Stimulated activated CD8-positive, alpha-beta memory T cell treated with anti-CD3 and anti-CD28 coated beads, Interleukin-15, amount 100 ng/mL, for 4 hours (primary cell): ENCODE measurements at regions not wholly inside any gene's neighbourhood (a gene's known extent, or its start where the extent isn't known, plus 50 kb on each side); places are given as distances from the start of the nearest gene placed in this dataset.
A peak's percentile ranks its signal among the peaks of the same experiment; 100 is the strongest.

Experiments used
- DNase-seq, 2 donors: peaks; one replicate each; pipeline ENCODE4 v3.0.0-alpha.2; 2020; ENCODE audit warnings: low read depth in 2 of 2

DNA sequence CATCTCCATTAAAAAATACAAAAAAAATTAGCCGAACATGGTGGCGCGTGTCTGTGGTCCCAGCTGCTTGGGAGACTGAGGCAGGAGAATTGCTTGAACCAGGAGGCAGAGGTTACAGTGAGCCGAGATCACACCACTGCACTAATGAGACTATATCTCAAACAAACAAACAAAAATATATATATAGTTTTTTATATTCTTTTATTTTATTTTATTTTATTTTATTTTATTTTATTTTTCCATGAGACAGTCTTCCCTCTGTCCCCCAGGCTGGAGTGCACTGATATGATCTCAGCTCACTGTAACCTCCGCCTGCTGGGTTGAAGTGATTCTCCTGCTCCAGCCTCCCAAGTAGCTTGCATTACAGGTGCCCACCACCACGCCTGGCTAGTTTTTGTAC, 79.5 kb downstream of the IRF2BPL start:
- DNase-seq, result no peak

DNA sequence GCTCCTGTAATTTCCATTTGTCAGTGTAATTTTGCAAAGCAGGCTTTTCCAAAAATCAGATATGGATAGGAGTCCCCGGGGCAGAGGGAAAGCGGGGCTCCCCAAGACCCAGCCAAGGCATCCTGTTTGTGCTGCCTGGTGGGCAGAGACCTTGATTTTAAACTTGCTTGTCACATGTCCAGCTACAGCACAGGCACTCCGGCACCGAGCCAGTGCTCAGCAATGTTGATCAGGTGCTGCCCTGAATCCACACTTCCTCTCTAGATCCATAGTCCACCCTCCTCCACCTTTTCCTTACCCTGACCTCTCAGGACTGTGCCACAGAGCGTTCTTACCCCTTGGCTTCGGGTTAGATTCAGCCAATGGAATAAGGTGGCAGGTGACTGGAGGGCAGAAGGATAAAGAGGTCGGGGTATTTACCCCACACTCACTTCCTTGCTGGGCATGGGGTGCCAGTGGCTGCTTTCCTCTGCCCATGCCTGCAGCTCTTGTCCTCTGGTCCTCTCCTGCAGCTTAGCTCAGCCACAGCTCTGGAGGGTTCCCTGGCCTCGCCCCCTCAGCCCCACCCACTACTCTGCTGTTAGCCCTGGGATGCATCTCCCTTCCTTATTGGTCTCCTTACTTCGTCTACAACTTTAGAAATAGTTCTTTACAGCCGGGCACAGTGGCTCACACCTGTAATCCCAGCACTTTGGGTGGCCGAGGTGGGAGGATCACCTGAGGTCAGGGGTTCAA, 80.1 kb downstream of the IRF2BPL start:
- no peak for DNase-seq

DNA sequence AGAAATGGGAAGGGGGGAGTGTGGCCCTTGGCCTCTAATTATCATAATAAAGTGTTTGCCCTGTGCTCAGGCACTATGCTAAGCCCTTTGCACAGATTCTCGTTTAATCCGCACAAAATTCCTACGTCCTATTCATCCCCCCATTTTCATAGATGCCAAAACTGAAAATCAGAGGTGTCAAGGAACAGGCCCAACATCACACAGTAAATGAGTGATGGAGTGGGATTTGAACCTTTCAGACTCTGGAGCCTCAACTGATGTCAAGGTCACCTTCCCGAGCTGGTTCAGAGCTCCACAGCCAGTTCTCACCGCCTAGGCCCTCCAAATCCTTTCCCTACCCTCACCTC, 80.7 kb downstream of the IRF2BPL start:
- DNase-seq, result no peak

DNA sequence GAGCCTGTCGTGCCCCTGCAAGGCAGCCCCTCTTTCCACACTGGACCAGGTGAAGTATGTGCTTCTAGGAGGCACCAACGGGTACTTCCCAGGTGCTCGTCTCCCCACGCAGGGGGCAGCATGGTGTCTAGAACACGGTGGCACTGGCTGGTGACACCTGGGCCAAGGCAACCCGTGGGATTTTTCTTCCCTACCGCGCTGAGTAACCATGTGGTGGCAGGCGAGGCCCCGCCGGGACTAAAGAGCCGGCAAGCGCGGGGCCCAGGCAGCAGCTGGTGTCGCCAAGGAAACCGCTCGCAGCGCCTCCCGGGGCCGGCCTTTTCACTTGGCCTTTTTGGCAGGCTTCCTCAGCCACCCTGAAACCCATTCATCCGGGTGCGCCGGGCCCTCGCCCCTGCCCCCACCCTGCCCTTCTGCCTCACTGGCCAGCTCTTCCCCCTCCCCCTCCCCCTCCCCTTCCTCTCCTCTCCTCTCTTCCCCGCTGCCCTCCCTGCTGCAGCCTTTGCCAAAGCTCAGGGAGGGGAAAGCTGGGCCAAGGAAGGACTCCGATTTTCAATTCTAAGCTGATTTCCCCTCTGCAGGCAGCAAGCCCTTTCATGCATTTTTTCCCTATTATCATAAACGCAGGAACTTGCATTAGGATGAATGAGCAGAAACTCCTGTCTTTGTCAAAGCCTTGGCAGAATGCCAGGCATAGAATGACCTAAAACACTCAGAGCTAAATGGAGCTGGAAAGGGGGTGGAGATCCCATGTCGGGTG, 81.2 kb downstream of the IRF2BPL start:
- peak; percentile 63 to 70 for DNase-seq

DNA sequence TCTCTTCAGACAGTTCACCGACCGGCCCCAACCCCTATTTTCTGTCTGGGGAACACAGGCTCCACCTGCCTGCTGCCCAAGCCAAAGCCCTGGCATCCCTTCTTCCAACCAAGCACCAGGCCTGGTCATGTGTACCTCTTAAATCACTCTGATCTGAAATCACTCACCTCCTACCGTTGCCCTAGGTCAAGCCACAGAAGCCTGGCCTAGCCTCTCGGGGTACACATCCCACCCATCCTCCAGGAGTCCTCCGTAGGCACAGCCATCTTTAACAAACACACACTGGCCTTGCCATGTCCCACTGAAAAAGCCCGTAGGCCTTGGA, 81.8 kb downstream of the IRF2BPL start:
- DNase-seq, result no peak

DNA sequence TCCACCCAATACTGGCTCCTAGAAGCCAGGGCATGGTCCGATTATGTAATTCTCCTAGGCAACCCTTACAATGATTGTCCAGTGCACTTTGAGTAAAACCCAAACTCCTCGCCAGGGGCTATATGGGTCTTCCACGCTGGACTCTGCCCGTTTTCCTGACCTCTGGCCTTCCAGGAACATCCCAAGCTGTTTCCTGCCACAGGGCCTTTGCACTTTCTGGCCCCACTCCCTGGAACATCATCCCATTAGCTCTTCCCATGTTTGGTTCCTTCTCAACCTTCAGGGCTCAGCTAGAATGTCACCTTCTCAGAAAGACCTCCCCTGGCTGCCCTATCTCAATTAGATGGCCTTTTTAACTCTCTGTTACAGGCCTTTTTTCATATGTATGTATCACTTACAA, 85.4 kb downstream of the IRF2BPL start:
- no peak for DNase-seq

DNA sequence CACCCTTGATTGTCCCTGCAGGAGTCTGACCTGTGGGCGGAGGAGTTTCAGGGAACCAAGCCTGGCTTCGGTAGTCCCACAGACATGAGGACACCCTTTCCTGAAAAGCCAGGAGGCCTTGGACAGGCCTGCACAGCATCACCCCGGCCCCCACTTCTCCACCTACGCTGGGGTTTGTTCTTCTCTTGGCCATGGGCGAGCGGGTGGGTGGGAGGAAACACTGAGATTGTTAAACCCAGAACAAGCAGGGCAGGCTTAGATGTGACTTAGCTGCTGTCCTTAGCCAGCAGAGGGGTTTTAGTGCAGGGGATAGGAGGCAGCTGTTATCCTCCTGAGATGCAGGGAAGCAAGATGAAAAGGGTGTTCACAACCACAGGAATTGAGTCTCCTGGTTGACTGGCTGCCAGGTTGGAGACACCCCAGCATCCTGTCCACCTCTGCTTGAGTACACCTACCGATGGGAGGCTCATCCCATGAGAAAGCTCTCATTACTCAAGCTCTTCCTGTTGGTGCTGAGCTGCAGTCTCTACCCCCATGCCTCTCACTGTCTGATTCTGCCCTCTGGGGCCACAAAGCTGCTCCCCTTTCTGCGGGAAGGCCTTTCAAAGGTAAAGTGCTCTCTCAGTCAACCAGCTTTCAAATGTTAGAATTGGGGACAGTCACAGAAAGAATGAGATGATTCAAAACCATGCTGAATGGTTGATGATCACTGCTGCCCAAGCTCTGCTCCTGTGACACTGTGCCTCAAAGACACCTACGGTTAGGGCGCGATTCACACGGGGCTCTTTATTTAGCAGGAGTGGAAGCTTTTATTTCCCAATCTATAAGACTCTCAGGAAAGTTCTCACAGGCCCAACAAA, 86.3 kb downstream of the IRF2BPL start:
- DNase-seq, result no peak

DNA sequence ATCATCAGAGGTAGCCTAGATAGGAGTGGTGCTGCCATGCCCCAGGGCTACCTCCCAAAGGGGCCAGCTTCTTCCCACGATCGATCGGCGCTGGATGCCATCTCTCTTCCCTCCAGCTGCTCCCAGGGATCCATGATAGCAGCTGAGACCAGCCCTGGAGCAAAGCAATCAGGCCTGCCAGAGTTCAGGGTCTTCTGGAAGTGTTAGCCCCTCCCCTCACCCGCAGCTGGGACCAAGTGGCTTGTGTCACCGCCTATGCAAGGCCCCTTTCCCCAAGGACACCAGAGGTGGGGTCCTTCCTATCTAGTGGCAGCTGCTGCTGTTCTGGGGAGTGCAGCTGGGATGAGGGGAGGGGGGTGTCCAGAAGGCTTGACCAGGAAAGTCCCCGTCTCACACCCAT, 87.0 kb downstream of the IRF2BPL start:
- DNase-seq, result no peak

DNA sequence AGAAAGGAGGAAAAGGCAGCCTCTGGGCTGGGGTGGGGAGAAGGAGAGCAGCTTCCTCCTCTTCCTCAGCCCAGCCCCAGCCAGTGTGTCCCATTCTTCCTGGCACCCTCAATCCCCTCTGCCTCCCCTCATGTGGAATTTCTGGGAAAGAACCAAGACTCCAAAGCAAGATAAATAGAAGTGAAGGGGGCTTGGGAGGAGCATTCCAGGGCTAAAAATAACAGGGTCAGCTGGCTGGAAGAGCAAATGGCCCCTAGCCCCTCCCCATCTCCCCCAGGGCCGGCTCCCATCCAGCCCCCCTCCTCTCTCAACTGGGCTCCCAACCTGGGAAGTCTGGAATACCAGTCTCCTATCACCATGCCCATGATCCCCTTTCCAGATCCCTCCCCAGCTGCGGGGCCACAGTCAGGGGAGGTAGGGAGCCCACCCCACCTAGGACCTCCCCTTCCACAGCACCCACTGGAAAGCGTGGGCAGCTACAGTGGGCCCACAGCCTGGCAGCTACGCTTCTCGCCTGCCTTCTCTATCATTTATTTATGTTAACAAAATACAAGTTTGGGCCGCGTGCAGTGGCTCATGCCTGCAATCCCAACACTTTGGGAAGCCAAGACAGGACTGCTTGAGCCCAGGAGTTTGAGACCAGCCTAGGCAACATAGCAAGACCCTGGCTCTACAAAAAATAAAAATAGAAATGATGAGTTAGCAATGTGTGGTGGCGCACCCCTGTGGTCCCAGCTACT, 88.3 kb downstream of the IRF2BPL start:
- DNase-seq, result no peak

DNA sequence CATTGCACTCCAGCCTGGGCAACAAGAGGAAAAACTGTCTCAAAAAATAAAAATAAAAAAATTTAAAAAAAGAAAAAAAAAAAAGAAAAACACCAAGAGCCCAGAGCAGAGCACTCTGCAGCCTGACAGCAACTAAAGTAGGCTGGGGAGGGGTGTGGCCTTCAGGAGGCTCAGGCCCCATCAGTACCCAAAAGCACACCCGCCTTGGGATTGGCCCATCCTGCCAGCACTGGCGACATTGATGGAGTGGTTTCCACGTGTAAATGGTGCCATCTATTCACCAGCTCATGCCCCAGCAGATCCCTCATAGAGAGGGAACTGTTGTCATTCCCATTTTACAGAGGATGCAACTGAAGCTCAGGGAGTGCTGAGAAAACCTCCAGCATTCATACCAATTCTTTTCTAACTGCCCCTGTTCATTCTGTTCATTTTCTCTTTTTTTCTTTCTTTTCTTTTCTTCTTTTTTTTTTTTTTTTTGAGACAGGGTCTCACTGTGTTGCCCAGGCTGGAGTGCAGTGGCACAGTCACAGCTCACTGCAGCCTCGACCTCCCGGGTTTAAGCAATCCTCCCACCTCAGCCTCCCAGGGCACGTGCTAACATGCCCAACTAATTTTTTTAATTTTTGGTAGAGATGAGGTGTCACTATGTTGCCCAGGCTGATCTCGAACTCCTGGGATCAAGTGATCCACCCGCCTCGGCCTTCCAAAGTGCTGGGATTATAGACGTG, 89.3 kb downstream of the IRF2BPL start:
- no peak for DNase-seq

DNA sequence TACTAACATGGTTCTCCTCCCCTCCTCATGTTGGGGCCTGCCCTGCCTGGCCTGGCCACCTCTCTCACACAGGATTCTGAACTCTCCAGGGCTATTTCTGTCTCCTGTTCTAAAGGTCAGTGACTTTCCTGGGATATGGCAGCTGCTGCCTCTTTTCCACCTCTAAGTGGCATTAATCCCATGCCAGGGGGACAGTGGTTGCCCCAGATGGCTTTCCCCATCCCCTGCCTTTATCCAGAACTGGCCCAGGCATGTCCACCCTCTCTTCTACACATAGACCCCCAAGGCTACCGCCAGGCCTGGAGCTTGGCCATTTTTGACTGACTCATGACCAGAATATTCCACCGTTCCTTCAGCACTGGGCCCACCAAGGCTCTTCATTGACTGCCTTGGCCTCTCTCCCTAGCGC, 90.4 kb downstream of the IRF2BPL start:
- DNase-seq, result no peak

DNA sequence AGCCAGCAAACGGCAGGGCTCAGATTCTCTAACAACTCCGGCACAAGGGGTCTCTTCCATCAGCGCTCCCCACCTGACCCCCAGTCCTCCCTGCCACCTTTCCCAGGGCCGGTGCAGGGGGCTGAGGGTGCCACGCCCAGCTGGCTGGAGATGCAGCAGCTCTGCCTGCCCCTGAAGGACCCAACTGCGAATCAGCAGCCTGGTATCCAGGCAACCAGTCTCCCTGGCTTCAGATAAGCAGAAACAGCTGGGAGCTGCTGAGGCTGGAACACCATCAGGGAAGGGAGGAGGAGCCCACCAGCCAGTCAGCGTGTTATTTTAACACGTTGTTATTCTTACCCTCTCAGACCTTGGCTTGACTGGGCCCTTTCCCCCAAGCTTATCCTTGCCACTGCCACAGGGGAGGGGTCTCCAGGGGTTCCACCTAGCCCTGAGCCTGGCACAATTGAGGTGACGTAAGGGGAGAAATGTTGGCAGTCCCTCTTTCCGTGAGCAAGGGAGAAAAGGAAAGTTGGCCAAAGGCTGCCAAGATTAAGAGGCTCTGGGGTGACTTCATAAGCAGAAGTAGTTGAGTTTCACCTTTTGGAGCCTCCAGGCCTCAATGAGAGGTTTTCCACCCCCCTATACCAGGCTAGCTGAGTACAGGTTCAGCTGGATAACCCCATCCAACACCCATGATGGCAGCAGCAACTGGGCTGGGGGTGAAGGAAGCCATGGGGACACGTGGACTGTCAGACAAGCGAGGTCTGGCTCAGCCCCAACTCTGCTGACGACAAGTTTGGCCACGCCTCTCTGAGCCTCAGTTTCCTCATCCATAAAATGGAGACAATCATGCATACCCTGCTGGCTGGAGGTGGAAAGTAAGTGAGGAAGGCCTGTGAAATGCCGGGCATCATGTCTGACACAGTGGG, 91.1 kb downstream of the IRF2BPL start:
- no peak for DNase-seq

DNA sequence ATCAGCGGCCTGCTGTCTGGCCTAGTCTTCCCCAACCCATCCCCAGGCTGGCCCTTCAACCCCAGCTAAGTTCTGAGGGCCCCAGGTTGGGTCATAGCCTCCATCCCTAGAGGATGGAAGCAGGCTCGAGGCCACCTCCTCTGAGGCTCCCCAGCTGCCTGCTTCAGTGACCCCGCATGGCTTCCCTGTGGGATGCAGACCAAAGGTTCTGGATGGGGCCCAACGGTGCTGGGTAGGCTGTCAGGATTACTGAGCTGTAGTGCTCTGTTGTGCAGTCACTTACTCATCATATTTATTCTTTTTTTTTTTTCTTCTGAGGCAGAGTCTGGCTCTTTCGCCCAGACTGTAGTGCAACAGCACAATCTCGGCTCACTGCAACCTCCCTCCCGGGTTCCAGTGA, 92.0 kb downstream of the IRF2BPL start:
- no peak for DNase-seq

DNA sequence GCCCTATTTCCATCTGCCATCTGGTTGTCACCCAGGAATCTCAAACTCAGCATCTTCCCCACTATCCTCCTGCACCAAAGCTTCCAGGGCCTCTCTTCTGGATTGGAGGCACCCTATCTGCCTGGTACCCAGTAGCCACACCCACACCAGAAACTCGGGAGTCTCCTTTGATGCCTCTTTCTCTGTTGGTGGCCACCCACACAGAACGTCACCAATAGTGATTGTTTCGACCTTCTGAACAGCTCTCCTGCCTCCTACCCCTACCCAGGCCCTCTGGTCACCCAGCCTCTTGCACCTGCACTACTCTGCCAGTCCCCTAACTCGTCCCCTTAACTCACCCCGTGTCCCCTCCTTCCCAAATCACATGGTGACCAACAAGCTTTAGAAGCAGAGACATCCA, 95.0 kb downstream of the IRF2BPL start:
- no peak for DNase-seq

DNA sequence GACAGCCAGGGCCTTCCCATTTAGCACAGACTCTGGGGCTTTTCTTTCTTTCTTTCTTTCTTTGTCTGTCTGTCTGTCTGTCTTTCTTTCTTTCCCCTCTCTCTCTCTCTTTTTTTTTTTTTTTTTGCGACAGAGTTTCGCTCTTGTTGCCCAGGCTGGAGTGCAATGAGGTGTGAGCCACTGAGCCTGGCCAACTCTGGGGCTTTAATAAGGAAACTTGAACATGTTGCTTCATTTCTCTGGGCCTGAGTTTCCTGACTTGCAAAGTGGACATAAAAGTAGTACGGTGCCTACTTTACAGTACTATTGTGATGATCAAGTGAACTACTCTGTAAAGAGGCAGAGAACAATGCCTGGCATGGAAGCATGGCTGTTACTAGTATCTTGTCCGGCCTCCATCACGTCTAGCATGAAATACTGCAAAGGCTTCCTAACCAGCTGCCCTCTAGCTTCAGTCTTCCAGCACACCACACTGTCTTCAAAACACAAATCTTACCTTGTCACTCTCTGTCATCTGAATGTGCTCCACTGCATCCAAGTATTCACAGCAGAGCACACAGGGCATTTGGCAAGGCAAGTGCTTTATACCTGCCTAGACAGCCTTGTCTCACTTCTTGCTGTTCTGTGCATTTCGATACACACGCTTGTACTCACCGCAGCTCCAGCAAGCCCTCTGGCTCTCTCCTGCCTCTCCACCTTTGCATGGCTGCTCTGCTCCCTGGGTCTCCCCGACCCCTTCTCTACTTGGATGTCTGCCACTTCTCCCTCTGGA, 96.7 kb downstream of the IRF2BPL start:
- DNase-seq, result no peak

DNA sequence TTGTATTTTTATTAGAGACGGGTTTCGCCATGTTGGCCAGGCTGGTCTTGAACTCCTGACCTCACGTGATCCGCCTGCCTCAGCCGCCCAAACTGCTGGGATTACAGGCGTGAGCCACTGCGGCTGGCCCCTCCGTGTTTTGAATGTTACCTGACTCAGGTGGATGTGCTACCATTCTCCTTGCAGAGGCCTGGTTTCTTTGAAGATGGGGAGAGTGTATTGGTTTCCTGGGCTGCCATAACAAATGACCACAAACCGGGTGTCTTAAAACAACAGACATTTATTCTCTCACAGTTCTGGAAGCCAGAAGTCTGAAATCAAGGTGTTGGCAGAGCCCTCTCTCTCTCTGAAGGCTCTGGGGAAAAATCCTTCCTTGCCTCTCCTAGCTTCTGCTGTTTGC, 98.0 kb downstream of the IRF2BPL start:
- no peak for DNase-seq

DNA sequence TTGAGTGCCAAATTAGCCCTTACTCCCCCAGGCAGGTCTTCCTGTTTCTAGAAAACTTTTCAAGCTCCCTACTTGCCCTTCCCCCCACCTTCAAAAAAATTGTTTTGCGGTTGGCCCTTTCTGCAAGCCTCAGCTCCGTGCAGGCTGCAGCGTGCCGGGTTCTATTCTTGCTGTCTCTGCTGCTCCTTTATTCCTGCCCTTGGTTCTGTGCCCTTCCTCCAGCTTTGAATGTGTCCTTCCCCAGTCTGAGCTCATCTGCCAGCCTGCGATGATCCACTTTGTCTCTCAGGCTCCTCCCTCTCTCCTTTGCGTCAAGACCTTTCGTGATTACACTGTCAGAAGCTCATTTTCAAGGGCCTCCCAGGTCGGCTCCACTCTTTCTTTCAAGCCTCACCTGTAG, 98.6 kb downstream of the IRF2BPL start:
- DNase-seq, result no peak

DNA sequence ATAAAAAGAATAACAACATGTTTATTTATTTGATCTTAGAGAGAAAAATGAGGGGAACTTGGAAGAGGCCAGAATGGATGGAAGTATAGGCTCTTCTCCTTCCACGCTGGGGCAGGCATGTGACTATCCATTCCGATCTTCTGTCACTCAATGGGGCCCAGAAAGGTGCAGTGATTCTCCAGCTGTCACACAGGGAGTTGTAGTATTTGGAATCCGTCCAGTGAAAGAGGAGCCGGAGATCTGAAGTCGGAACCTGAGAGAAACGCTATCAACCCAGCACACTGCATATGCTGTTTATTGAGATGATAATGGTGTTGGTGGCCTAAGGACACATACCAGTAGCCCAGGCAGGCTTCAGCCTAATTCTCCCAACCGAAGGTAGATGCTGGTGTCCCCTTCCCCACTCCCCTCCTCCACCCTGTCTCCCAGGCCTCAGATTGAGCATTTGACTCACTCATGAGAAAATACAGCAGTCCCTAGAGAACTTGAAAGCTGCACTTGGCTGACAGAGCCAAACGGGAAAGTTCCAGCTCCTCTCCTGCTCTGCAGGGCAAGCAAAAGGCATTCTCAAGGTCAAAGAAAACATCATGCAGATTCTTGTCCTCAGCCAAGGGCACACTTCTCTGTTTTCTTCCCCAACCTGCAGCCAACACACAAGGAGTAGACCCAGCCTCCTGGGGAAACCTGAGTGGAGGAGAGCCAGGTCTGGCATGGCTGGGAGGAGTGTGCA, 100.4 kb downstream of the IRF2BPL start:
- DNase-seq, result no peak
